ENCODE measurements at regions not wholly inside any gene's neighbourhood (a gene's known extent, or its start where the extent isn't known, plus 50 kb on each side); places are given as distances from the start of the nearest gene placed in this dataset.

DNA sequence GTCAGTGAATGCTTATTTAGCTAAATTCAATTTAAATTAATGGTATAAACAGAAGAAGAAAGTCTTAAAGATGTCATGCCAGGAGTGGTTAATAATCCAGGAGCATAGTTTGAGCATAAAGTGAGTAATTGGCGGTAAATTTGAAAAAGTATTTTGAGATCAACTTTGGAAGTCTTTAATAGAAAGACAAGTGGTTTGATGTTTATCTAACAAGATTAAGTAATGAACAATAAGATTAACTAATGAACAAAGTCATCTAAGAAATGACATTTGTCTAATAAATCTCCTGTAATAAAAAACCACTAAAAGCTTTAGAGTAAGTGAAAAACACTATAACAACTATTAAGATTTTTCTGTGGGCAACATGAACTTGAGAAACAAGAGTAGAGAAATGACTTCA lies 112.8 kb downstream of the CAPZA3 start:
- TF ChIP-seq POLR2A (IDR thresholded peaks at IDR 0.05): no peak
- TF ChIP-seq CTCF (IDR thresholded peaks at IDR 0.05): no peak

Measured in vagina (tissue), 2 donors.